ENCODE measurements at regions not wholly inside any gene's neighbourhood (a gene's known extent, or its start where the extent isn't known, plus 50 kb on each side); places are given as distances from the start of the nearest gene placed in this dataset.

GRCh38 chr16:73738266-73738665 lies 558.3 kb upstream of the PSMD7 start:
- Histone ChIP-seq H3K36me3 (ENCODE audit: insufficient read depth, low read length) (no peaks in the 10 kb centered on the region), H3K9me3 (ENCODE audit: low read length) (no peaks in the 10 kb centered on the region), H3K9ac (ENCODE audit: low read length) (no peak overlapping the region), H4K20me1 (ENCODE audit: insufficient read depth, low read length) (no peaks in the 10 kb centered on the region), H3F3A (ENCODE audit: insufficient read depth, low read length) (no peaks in the 10 kb centered on the region), H3K4me2 (ENCODE audit: low read length) (no peak overlapping the region), H3K27me3 (ENCODE audit: insufficient read depth, low read length) (no peaks in the 10 kb centered on the region), H3K79me2 (ENCODE audit: insufficient read depth, low read length) (no peaks in the 10 kb centered on the region), H2AFZ (ENCODE audit: low read length) (no peak overlapping the region), H3K9me2 (ENCODE audit: low read depth, low read length) (no peaks in the 10 kb centered on the region), H3K27ac (ENCODE audit: low read depth, low read length, poor library complexity, severe bottlenecking) (no peak overlapping the region), H3K4me3 (ENCODE audit: low read depth, low read length, poor library complexity, severe bottlenecking) (no peak overlapping the region), H3K4me1 (ENCODE audit: insufficient read depth, low read length, severe bottlenecking) (no peaks in the 10 kb centered on the region)
- TF ChIP-seq EZH2 (IDR thresholded peaks at IDR 0.05; ENCODE audit: borderline replicate concordance, low read length), result no peak
- no peak for TF ChIP-seq CTCF (IDR thresholded peaks at IDR 0.05; ENCODE audit: low read length)

DNA sequence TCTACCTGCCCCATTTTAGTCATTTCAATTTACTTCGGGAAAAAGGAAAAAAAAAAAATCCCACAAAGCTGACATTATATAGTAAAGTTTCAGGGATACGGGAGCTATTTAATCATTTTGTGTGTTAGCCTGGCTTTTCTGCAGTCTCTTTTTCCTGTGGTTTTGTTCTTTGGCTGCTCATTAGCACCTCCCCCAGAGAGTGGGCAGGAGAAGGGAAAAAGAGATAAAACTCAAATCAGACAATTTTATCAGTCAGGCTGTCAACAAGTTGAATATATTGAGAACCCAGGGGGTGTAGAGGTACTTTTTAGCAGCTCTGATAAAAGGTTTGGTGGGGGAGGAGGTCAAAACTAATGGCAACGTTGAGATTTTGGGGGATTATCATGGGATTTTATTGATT lies 559.0 kb upstream of the PSMD7 start:
- Histone ChIP-seq H4K20me1 (ENCODE audit: insufficient read depth, low read length) (no peaks in the 10 kb centered on the region), H2AFZ (ENCODE audit: low read length) (no peak overlapping the region), H3K27ac (ENCODE audit: low read depth, low read length, poor library complexity, severe bottlenecking) (no peak overlapping the region), H3K4me3 (ENCODE audit: low read depth, low read length, poor library complexity, severe bottlenecking) (no peak overlapping the region), H3F3A (ENCODE audit: insufficient read depth, low read length) (no peaks in the 10 kb centered on the region), H3K9me2 (ENCODE audit: low read depth, low read length) (no peaks in the 10 kb centered on the region), H3K9me3 (ENCODE audit: low read length) (no peaks in the 10 kb centered on the region), H3K4me2 (ENCODE audit: low read length) (no peak overlapping the region), H3K9ac (ENCODE audit: low read length) (no peak overlapping the region), H3K4me1 (ENCODE audit: insufficient read depth, low read length, severe bottlenecking) (no peaks in the 10 kb centered on the region), H3K79me2 (ENCODE audit: insufficient read depth, low read length) (no peaks in the 10 kb centered on the region), H3K36me3 (ENCODE audit: insufficient read depth, low read length) (no peaks in the 10 kb centered on the region), H3K27me3 (ENCODE audit: insufficient read depth, low read length) (no peaks in the 10 kb centered on the region)
- TF ChIP-seq CTCF (IDR thresholded peaks at IDR 0.05; ENCODE audit: low read length) (no peak), EZH2 (IDR thresholded peaks at IDR 0.05; ENCODE audit: borderline replicate concordance, low read length) (no peak)

GRCh38 chr16:73735954-73736353 lies 560.7 kb upstream of the PSMD7 start:
- H3K9ac ChIP-seq (ENCODE audit: low read length), result no peak overlapping the region
- no peak overlapping the region for H3K27ac ChIP-seq (ENCODE audit: low read depth, low read length, poor library complexity, severe bottlenecking)
- no peaks in the 10 kb centered on the region for H3K9me3 ChIP-seq (ENCODE audit: low read length)
- H2AFZ ChIP-seq (ENCODE audit: low read length), result no peak overlapping the region
- TF ChIP-seq CTCF (IDR thresholded peaks at IDR 0.05; ENCODE audit: low read length), result no peak
- no peak for TF ChIP-seq EZH2 (IDR thresholded peaks at IDR 0.05; ENCODE audit: borderline replicate concordance, low read length)
- no peaks in the 10 kb centered on the region for H3K4me1 ChIP-seq (ENCODE audit: insufficient read depth, low read length, severe bottlenecking)
- H3K79me2 ChIP-seq (ENCODE audit: insufficient read depth, low read length), result no peaks in the 10 kb centered on the region
- H3K4me2 ChIP-seq (ENCODE audit: low read length), result no peak overlapping the region
- H3F3A ChIP-seq (ENCODE audit: insufficient read depth, low read length), result no peaks in the 10 kb centered on the region
- H4K20me1 ChIP-seq (ENCODE audit: insufficient read depth, low read length), result no peaks in the 10 kb centered on the region
- no peaks in the 10 kb centered on the region for H3K9me2 ChIP-seq (ENCODE audit: low read depth, low read length)
- no peaks in the 10 kb centered on the region for H3K36me3 ChIP-seq (ENCODE audit: insufficient read depth, low read length)
- H3K27me3 ChIP-seq (ENCODE audit: insufficient read depth, low read length), result no peaks in the 10 kb centered on the region
- H3K4me3 ChIP-seq (ENCODE audit: low read depth, low read length, poor library complexity, severe bottlenecking), result no peak overlapping the region
